Heart left ventricle (tissue), 16 donors: ENCODE measurements at regions not wholly inside any gene's neighbourhood (a gene's known extent, or its start where the extent isn't known, plus 50 kb on each side); places are given as distances from the start of the nearest gene placed in this dataset.

Experiments
- ATAC-seq, 4 donors: fragments of 200-7000 bp; cut with Tn5 transposase; one replicate each; pipeline ENCODE4 v1.9.1; 2020 to 2022; ENCODE audit warnings: moderate library complexity in 4 of 4, mild to moderate bottlenecking in 3 of 4, moderate number of reproducible peaks in 1 of 4
- DNase-seq, 5 donors: peaks; one replicate each; pipeline ENCODE4 v3.0.0-alpha.2; 2020
- H3K27ac ChIP-seq, 12 donors: fragments of 200-600 bp; sonication (generic) in 4 of 12; one replicate each; pipeline versions ENCODE4 v1.5.0 to v1.8.0; 2016 to 2022; ENCODE audit warnings: mild to moderate bottlenecking in 2 of 12
- H3K27me3 ChIP-seq, 9 donors: fragments of 200-600 bp; sonication (generic) in 2 of 9; one replicate each; pipeline versions ENCODE4 v1.5.1 to v1.8.0; 2016 to 2022; ENCODE audit warnings: mild to moderate bottlenecking in 3 of 9
- H3K36me3 ChIP-seq, 9 donors: fragments of 200-600 bp; sonication (generic) in 2 of 9; one replicate each; pipeline versions ENCODE4 v1.5.0 to v1.8.0; 2018 to 2022; ENCODE audit warnings: mild to moderate bottlenecking in 2 of 9
- H3K4me1 ChIP-seq, 12 donors: fragments of 200-600 bp; sonication (generic) in 4 of 12; one replicate each; pipeline versions ENCODE4 v1.5.0 to v1.8.0; 2016 to 2022; ENCODE audit warnings: mild to moderate bottlenecking in 3 of 12
- H3K4me3 ChIP-seq, 12 donors: fragments of 200-600 bp; sonication (generic) in 4 of 12; one replicate each; pipeline versions ENCODE4 v1.5.0 to v1.8.0; 2017 to 2022; ENCODE audit warnings: mild to moderate bottlenecking in 9 of 12, moderate library complexity in 4 of 12
- H3K9me3 ChIP-seq, 12 donors: fragments of 200-600 bp; sonication (generic) in 4 of 12; one replicate each; pipeline versions ENCODE4 v1.5.0 to v1.8.0; 2016 to 2022; ENCODE audit warnings: mild to moderate bottlenecking in 1 of 12
- POLR2A ChIP-seq, 2 donors: fragments of 450-650 bp; IDR thresholded peaks; one replicate each; pipeline ENCODE4 v1.6.1; 2017; ENCODE audit warnings: antibody characterized with exemption in 2 of 2, mild to moderate bottlenecking in 2 of 2, moderate library complexity in 2 of 2
- WGBS, 4 donors: extraction: QIAGEN DNeasy Blood & Tissue Kit in 2 of 4; methylation state at CpG; one replicate each; pipeline versions ENCODE4 v1.1.5 to v1.1.7; 2013 to 2018; 5-methylcytosine and 5-hydroxymethylcytosine counted together
- intact Hi-C, 10 donors: fragments of 100-400 bp; cut with DNase I; formaldehyde crosslinking; loops; one replicate each; pipeline versions ENCODE4 v1.11.1 to v1.14.2; 2022
- TF ChIP-seq, protein P1 (sequence below), 12 donors: fragments of 200-600 bp; sonication (generic) in 4 of 12; IDR thresholded peaks; one replicate each; pipeline versions ENCODE4 v1.5.0 to v1.8.0; 2018 to 2022; ENCODE audit warnings: antibody characterized with exemption in 12 of 12, mild to moderate bottlenecking in 5 of 12
- donor health status: ischemic (EF 13 %, LVEDD 7.1; RV severe dilation, severe dysfunction).
- donor health status: healthy with polysubstance abuse.
- donor health status: DM: no; HTN: yes; CAD: no.
- donor health status: DM: no; HTN: no; CAD: no.
- donor health status: ischemic (EF 25% LVEDD 6.9; RV normal size, moderate dysfunction).
- donor health status: ischemic (EF 25% LVEDD 5.7; RV mildly dilated, moderate dysfunction).
- donor health status: healthy.
- donor health status: DM: yes; HTN: yes; CAD: no.
- donor health status: ischemic (EF 35%, LVEDD 5.7; RV mildly dilated, moderate dysfunction).
- donor health status: nonischemic (EF 11% LVEDD 7.7; RV severe dilation, severe dysfunction).
- donor health status: DM: yes; HTN: yes; CAD: no.
- donor health status: PGD.
- donor health status: ischemic (EF 29% LVEDD 5.4; RV normal size, mild dysfunction).
- donor health status: nonischemic (EF 23%, LVEDD 6.1; RV moderate dilation, normal function).

DNA sequence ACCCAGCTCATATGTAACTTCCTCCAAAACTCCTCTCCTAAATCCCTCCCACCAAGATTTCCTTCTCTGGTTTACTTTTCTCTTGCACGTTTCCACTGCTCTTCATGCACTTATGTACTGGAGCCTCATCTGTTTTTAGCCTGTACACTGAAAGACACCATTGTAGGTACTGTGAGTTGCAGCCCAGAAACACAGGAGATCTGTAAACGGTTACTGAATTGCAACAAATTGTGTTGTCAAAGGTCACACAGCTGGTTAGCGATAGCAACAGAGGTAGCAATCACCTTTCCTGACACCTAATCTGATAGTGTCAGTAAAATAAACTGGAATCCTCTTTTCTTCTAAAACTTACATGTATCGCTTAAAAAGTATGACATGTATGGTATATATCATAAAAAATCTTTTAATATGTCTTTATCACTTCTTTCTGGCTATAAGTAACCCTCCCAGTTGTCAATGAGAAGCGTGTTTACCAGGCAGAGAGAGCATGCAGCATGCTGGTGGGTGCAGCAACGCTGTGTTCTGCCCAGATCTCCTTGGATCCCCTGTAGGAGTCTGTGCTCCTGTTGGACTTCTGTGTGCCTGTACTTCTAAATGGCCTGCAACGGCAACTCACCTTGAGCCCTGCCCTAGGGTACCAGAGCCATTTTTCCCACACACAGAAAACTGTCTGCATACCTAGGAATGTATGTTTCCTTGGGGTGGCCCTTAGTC, 121.5 kb upstream of the CPM start:
- H3K36me3 ChIP-seq: no peaks in the 10 kb centered on the region
- no peak for DNase-seq
- H3K4me1 ChIP-seq: peaks cover 0 to 16% (median 0%) of the 10 kb centered on the region in 12 donors
- no peak overlapping the region for H3K27ac ChIP-seq
- no peak overlapping the region for H3K4me3 ChIP-seq
- TF ChIP-seq POLR2A (IDR thresholded peaks at IDR 0.05): no peak
- TF ChIP-seq, protein P1, sequence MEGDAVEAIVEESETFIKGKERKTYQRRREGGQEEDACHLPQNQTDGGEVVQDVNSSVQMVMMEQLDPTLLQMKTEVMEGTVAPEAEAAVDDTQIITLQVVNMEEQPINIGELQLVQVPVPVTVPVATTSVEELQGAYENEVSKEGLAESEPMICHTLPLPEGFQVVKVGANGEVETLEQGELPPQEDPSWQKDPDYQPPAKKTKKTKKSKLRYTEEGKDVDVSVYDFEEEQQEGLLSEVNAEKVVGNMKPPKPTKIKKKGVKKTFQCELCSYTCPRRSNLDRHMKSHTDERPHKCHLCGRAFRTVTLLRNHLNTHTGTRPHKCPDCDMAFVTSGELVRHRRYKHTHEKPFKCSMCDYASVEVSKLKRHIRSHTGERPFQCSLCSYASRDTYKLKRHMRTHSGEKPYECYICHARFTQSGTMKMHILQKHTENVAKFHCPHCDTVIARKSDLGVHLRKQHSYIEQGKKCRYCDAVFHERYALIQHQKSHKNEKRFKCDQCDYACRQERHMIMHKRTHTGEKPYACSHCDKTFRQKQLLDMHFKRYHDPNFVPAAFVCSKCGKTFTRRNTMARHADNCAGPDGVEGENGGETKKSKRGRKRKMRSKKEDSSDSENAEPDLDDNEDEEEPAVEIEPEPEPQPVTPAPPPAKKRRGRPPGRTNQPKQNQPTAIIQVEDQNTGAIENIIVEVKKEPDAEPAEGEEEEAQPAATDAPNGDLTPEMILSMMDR (IDR thresholded peaks at IDR 0.05): no peak
- ATAC-seq: no peak
- no peaks in the 10 kb centered on the region for H3K27me3 ChIP-seq
- WGBS, 4 donors: 74 to 80% (median 77%) methylated on average over 7 of the region's 7 CpGs
- intact Hi-C loops: no loop called here
- H3K9me3 ChIP-seq: peaks cover 0 to 6% (median 0%) of the 10 kb centered on the region in 12 donors

DNA sequence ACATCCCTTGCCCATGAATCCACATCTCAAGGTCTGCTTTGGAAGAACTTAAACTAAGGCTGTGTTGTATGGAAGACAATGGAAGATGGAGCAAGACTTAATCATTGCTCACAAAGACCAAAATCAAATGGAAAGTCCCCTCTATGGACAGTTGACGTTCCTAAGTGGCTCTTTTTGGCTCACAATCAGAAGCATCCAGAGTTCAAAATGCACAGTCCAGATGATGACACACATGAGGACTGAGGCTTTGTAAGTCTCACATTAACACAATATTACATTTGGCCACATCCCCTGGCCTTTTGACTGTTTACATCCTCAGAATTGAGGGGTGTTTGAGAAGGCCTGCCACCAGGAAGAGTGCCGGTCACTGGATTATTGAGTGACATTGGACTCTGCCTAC, 122.3 kb upstream of the CPM start:
- 86 to 96% (median 89%) methylated on average over 2 of the region's 2 CpGs for WGBS, 4 donors
- Histone ChIP-seq H3K27me3 (no peaks in the 10 kb centered on the region), H3K27ac (no peak overlapping the region), H3K36me3 (no peaks in the 10 kb centered on the region), H3K4me1 (peaks cover 0 to 16% (median 0%) of the 10 kb centered on the region in 12 donors), H3K4me3 (no peak overlapping the region), H3K9me3 (peaks cover 0 to 6% (median 0%) of the 10 kb centered on the region in 12 donors)
- TF ChIP-seq POLR2A (IDR thresholded peaks at IDR 0.05): no peak
- TF ChIP-seq, protein P1 (IDR thresholded peaks at IDR 0.05): no peak
- intact Hi-C loops: no loop called here
- ATAC-seq (no peak), DNase-seq (no peak)

DNA sequence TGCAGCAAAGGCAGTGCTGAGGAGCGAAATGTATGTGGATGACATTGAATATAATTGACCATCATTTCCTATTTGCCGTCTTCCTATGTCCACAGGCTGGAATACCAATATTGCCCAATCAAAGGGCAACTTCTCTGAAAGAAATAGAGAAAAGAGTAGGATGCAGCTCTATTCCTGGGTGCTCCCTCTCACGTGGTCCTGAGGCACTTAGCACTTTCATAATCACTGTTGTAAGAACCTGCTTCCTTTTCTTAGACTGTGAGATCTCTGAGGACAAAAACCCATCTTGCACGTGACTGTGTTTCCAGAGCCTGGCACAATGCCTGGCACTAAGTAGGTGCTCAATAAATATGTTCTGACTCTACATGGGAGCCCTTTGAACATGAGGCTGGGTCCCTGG, 122.7 kb upstream of the CPM start:
- DNase-seq: no peak
- ATAC-seq: peak in 2 of 4 donors; percentile 43 to 68
- Histone ChIP-seq H3K4me3 (no peak overlapping the region), H3K36me3 (no peaks in the 10 kb centered on the region), H3K27ac (peak overlapping the region in 1 of 12 donors; percentile 23), H3K4me1 (peaks cover 0 to 16% (median 0%) of the 10 kb centered on the region in 12 donors), H3K27me3 (no peaks in the 10 kb centered on the region), H3K9me3 (peaks cover 0 to 1% (median 0%) of the 10 kb centered on the region in 12 donors)
- WGBS, 4 donors: 74 to 85% (median 77%) methylated on average over 4 of the region's 4 CpGs
- TF ChIP-seq, protein P1 (IDR thresholded peaks at IDR 0.05): no peak
- TF ChIP-seq POLR2A (IDR thresholded peaks at IDR 0.05): no peak
- intact Hi-C loops: no loop called here

DNA sequence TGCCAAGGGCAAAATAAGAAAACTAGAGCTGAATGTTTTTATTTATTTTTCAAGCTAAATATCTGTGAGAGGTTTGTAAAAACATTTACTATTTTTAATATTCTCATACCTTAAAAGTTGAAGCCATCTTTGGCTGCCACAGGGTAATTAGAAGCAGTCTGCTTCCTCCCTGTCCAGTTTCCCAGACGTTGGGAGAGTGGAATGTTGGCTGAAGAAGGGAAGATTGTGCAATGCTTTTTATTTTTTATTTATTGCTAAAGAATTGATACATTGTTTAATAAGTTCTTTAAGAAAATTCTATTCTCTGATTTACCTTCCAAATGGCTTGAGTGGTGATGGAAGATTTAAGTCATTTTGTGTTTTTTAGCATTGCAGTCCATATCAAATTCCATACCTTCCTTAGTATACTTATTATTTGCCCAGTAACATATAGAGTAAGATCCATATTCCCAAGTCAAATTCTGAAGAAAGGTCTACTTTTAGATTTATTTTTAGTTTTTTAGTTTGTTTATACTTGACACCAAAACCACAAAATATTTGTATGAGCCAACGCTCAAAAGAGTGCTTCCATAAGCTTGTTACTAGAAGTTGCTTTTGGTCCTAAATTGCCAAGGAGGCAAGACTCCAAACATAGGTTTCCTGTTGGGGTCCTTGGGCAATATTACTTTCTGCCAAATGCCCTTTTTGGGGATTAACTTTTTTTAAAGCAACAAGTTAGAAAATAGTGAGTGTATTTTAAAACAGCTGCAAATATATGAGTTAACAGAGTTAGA, 124.0 kb upstream of the CPM start:
- no peaks in the 10 kb centered on the region for H3K36me3 ChIP-seq
- no peak for ATAC-seq

More for the DNA sequence above, 124.0 kb upstream of the CPM start:
- TF ChIP-seq, protein P1 (IDR thresholded peaks at IDR 0.05): no peak
- no peak for TF ChIP-seq POLR2A (IDR thresholded peaks at IDR 0.05)
- intact Hi-C loops: no loop called here
- no peaks in the 10 kb centered on the region for H3K9me3 ChIP-seq
- no peak overlapping the region for H3K4me3 ChIP-seq
- H3K27ac ChIP-seq: no peak overlapping the region
- no peak for DNase-seq
- WGBS, 4 donors: 46 to 61% (median 56%) methylated on average over 2 of the region's 2 CpGs
- peaks cover 0 to 21% (median 0%) of the 10 kb centered on the region in 12 donors for H3K4me1 ChIP-seq
- no peaks in the 10 kb centered on the region for H3K27me3 ChIP-seq
